Colonic mucosa (tissue), 4 donors: ENCODE measurements at regions not wholly inside any gene's neighbourhood (a gene's known extent, or its start where the extent isn't known, plus 50 kb on each side); places are given as distances from the start of the nearest gene placed in this dataset.

ENCODE experiments used
- DNase-seq: peaks from one replicate; pipeline ENCODE4 v3.0.0-alpha.2; 2020
- H3K27ac ChIP-seq: fragments of 200-600 bp; one replicate; pipeline ENCODE4 v1.8.0; 2021
- H3K27me3 ChIP-seq: fragments of 200-600 bp; one replicate; pipeline ENCODE4 v1.8.0; 2021
- H3K36me3 ChIP-seq: fragments of 200-600 bp; one replicate; pipeline ENCODE4 v1.8.0; 2021
- H3K4me1 ChIP-seq: fragments of 200-600 bp; one replicate; pipeline ENCODE4 v1.8.0; 2021; ENCODE audit warnings: mild to moderate bottlenecking
- H3K4me3 ChIP-seq: fragments of 200-600 bp; one replicate; pipeline ENCODE4 v1.8.0; 2021
- H3K9ac ChIP-seq, 2 donors: one replicate each; pipeline ENCODE4 v1.7.0; 2013; ENCODE audit warnings: control low read depth in 2 of 2, low read depth in 2 of 2, low read length in 2 of 2
- H3K9me3 ChIP-seq: fragments of 200-600 bp; one replicate; pipeline ENCODE4 v1.8.0; 2021
- intact Hi-C: fragments of 100-400 bp; cut with DNase I; formaldehyde crosslinking; loops from one replicate; pipeline ENCODE4 v1.14.1; 2022
- TF ChIP-seq, protein P1 (sequence below): fragments of 200-600 bp; IDR thresholded peaks from one replicate; pipeline ENCODE4 v1.8.0; 2022; ENCODE audit warnings: antibody characterized with exemption, mild to moderate bottlenecking
- donor health status: healthy.
- donor health status: DM: no; HTN: no; CAD: no.
- donor health status: DM: no; HTN: no; CAD: no.

DNA sequence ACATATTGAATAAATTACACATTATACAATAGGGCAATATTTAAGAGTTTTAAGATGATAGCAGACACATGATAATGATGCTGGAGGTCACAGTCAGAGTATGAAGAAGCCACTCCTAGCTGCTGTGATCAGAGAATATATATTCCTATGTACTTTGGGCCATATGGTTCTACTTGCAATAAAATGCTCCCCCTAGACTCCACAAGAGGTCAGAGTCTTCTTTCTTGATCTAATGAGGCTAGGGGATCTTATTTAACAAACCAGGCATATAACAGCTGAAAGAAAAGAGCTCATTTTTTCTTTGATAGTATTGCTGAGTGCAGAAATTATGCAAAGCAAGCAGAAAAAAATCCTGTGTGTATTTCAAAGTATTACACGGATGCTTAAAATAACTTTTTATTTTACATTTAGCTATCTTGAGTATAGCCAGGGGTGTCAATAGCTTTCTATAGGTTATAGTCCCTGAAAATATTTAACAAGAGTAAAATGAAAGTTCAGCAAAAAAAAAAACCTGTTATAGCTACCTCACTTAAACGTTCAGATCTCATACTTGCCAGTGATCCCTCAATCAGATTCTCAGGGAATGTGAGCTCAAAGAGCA lies 748.7 kb upstream of the CHAC2 start:
- no peaks in the 10 kb centered on the region for H3K4me1 ChIP-seq
- no peaks in the 10 kb centered on the region for H3K27me3 ChIP-seq
- no peaks in the 10 kb centered on the region for H3K36me3 ChIP-seq
- H3K9ac ChIP-seq = no peak overlapping the region
- no peak overlapping the region for H3K27ac ChIP-seq
- no peaks in the 10 kb centered on the region for H3K9me3 ChIP-seq
- no peak overlapping the region for H3K4me3 ChIP-seq
- no peak for DNase-seq
- TF ChIP-seq, protein P1, sequence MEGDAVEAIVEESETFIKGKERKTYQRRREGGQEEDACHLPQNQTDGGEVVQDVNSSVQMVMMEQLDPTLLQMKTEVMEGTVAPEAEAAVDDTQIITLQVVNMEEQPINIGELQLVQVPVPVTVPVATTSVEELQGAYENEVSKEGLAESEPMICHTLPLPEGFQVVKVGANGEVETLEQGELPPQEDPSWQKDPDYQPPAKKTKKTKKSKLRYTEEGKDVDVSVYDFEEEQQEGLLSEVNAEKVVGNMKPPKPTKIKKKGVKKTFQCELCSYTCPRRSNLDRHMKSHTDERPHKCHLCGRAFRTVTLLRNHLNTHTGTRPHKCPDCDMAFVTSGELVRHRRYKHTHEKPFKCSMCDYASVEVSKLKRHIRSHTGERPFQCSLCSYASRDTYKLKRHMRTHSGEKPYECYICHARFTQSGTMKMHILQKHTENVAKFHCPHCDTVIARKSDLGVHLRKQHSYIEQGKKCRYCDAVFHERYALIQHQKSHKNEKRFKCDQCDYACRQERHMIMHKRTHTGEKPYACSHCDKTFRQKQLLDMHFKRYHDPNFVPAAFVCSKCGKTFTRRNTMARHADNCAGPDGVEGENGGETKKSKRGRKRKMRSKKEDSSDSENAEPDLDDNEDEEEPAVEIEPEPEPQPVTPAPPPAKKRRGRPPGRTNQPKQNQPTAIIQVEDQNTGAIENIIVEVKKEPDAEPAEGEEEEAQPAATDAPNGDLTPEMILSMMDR = no peak
- intact Hi-C loops = no loop called here

DNA sequence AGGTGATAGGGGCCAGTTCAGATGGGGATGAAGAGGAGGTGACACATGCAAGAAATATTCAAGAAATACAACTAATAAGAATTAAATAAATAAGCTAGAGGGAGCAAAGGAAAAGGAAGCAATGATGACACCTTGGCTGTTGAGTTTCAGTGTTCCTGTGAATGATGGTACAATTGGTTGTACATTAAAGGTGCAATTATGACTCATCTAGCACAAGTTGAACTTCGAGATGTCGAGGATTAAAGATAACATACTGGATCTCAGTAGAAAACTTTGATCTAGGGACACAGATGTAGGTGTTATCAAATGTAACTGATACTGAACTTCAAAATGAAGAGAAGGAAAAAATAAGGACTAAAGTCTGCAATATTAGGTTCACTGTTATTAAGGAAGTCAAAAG lies 760.6 kb upstream of the CHAC2 start:
- intact Hi-C loops = no loop called here
- H3K27me3 ChIP-seq = no peaks in the 10 kb centered on the region
- H3K9me3 ChIP-seq = no peaks in the 10 kb centered on the region
- H3K4me3 ChIP-seq = no peak overlapping the region
- H3K36me3 ChIP-seq = no peaks in the 10 kb centered on the region
- no peak overlapping the region for H3K27ac ChIP-seq
- TF ChIP-seq, protein P1 = no peak
- no peak overlapping the region for H3K9ac ChIP-seq
- DNase-seq = no peak
- H3K4me1 ChIP-seq = no peaks in the 10 kb centered on the region

DNA sequence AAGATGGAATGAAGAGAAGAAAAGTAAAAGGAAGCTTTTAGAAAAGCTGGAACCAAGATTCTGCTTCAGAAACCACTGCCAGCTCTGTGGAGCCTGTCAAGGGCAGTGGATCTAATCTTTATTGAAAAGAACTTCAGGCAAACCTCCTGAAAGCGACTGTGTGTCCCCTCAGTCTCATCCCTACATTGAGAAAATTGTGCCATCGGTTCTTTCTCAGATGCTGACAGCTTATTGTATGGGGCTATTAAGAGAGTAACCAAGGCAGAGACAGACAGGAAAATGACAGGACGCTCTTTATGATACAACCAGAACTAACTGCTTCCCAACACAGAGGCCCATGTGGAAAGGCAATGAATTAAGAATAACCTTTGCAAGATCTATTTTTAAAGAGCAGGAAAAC lies 763.2 kb upstream of the CHAC2 start:
- no peak overlapping the region for H3K4me3 ChIP-seq
- DNase-seq = no peak
- no peaks in the 10 kb centered on the region for H3K4me1 ChIP-seq
- no peak overlapping the region for H3K27ac ChIP-seq
- no peaks in the 10 kb centered on the region for H3K9me3 ChIP-seq
- no peaks in the 10 kb centered on the region for H3K36me3 ChIP-seq
- intact Hi-C loops = no loop called here
- H3K27me3 ChIP-seq = no peaks in the 10 kb centered on the region
- no peak overlapping the region for H3K9ac ChIP-seq
- TF ChIP-seq, protein P1 = no peak

DNA sequence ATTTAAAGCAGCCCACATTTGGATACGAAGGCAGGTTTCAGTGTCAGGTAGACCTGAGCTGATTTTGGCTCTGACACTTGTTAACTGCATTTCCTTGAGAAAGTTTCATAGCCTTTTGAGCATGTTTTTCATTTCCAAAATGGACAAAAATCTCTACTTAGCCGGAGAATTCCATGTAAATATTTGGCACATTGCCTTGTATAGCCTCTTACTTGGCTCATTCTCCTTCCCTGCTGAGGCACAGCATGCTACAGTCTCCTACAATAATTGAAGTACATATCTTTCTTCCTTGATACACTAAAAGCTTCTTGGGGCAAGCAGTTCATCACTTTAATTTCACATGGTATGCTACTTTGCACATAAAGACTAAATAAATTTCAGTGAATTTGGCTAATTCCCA lies 772.2 kb upstream of the CHAC2 start:
- H3K27ac ChIP-seq = no peak overlapping the region
- H3K4me1 ChIP-seq = no peaks in the 10 kb centered on the region
- no peaks in the 10 kb centered on the region for H3K9me3 ChIP-seq
- no peak overlapping the region for H3K4me3 ChIP-seq
- no peak for DNase-seq
- intact Hi-C loops = no loop called here
- TF ChIP-seq, protein P1 = no peak
- no peaks in the 10 kb centered on the region for H3K36me3 ChIP-seq
- H3K27me3 ChIP-seq = no peaks in the 10 kb centered on the region
- no peak overlapping the region for H3K9ac ChIP-seq

DNA sequence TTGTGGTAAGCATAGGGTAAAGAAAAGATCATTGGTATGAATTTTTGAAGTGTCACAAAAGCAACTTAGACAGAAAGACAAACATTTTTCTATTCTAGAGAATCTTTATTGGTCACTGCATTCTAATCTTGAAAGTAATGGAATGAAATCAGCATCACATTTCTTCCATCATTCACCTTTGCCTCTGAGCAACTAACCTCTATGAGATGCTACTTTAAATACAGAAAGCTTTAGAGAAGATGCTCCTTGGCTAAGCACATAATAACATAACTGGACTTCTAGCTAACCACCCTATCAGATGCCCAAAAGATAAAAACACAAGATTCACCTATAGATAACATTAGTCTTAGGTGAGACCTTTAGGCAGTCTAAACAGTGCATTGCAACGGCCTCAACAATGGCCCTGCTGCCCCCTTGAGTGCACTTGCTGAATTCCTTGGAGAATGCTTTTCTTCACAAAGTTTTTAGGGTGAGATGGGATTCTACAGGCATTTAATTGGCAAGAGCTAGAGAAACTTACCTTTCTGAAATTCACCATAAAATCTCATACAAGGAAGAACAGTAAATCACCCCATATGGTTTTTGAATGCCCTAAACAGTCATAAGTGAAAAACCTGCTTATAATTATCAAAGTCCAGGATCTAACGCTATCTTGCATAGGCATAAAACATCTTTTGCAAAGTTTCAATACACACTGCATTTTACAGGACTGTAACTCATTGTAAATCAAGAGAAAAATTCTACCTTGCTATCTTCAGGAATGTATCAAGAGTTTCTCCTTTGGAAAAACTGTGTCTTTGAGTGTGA lies 791.3 kb upstream of the CHAC2 start:
- Histone ChIP-seq H3K4me3 (no peak overlapping the region), H3K9ac (no peak overlapping the region), H3K9me3 (no peaks in the 10 kb centered on the region), H3K36me3 (no peaks in the 10 kb centered on the region), H3K4me1 (no peaks in the 10 kb centered on the region), H3K27ac (no peak overlapping the region), H3K27me3 (no peaks in the 10 kb centered on the region)
- DNase-seq = no peak
- intact Hi-C loops = no loop called here
- TF ChIP-seq, protein P1 = no peak
